K562 (cell line): ENCODE measurements at regions not wholly inside any gene's neighbourhood (a gene's known extent, or its start where the extent isn't known, plus 50 kb on each side); places are given as distances from the start of the nearest gene placed in this dataset.

Experiments used
- TF ChIP-seq, protein P1 (sequence below): sonication (generic); formaldehyde crosslinking; IDR thresholded peaks from 2 replicates; pipeline ENCODE4 v1.9.0; 2022; ENCODE audit warnings: mild to moderate bottlenecking, missing genetic modification reagents
- TF ChIP-seq, protein P2 (sequence below): IDR thresholded peaks from 3 replicates; pipeline ENCODE4 v1.6.1; 2011; ENCODE audit warnings: borderline replicate concordance, mild to moderate bottlenecking; ENCODE audit not compliant: insufficient read length, insufficient read depth

DNA sequence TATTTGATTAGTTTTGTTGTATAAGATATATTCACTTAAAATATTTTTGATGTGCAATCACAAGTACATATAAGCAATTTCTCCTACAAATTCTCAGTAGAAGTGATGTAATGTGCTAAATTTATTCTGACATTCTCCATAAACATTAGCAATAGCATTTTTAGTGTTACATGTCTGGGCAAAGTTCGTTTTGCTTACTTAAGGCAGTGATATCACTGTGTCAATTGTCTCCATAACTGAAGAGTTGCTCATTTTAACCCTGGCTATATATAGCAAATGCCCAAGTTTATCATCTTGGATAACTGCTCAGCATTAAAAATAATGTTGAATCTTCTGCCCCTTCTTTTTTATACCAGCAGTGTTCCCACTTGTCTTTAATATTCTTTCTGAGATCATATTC lies 340.0 kb upstream of the NDST4 start:
- TF ChIP-seq, protein P1, sequence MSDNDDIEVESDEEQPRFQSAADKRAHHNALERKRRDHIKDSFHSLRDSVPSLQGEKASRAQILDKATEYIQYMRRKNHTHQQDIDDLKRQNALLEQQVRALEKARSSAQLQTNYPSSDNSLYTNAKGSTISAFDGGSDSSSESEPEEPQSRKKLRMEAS (CRISPR knock-in tag), result no peak
- TF ChIP-seq, protein P2, sequence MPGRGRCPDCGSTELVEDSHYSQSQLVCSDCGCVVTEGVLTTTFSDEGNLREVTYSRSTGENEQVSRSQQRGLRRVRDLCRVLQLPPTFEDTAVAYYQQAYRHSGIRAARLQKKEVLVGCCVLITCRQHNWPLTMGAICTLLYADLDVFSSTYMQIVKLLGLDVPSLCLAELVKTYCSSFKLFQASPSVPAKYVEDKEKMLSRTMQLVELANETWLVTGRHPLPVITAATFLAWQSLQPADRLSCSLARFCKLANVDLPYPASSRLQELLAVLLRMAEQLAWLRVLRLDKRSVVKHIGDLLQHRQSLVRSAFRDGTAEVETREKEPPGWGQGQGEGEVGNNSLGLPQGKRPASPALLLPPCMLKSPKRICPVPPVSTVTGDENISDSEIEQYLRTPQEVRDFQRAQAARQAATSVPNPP, result no peak
